GM18867 (cell line): ENCODE measurements at regions not wholly inside any gene's neighbourhood (a gene's known extent, or its start where the extent isn't known, plus 50 kb on each side); places are given as distances from the start of the nearest gene placed in this dataset.
"Not testable (repeated sequence)": the region's sequence is repeated elsewhere in the genome, so short reads cannot be mapped to it uniquely, and the experiment has no call there.

Source experiments
- ATAC-seq: cut with Tn5 transposase; IDR thresholded peaks from one replicate; pipeline ENCODE4 v1.9.1; 2021; ENCODE audit warnings: mild to moderate bottlenecking, moderate library complexity; ENCODE audit not compliant: unreplicated experiment

DNA sequence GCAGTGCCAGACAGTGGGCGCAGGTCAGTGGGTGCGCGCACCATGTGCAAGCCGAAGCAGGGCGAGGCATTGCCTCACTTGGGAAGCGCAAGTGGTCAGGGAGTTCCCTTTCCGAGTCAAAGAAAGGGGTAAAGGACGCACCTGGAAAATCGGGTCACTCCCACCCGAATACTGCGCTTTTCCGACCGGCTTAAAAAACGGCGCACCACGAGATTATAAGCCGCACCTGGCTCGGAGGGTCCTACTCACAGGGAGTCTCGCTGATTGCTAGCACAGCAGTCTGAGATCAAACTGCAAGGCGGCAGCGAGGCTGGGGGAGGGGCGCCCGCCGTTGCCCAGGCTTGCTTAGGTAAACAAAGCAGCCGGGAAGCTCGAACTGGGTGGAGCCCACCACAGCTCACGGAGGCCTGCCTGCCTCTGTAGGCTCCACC, 77.9 kb downstream of the NR4A2 start:
- not testable (repeated sequence) for ATAC-seq

DNA sequence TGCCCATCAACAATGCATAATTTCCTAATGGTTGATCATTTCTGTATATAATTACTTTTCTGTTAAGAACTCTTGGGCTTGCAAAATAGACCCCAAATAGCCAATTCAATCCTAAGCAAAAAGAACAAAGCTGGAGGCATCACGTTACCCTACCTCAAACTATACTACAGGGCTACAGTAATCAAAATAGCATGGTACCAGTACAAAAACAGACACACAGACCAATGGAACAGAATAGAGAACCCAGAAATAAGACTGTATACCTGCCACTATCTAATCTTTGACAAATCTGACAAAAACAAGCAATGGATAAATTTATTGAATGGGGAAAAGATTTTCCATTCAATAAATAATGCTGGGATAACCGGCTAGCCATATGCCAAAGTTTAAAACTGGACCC, 78.8 kb downstream of the NR4A2 start:
- ATAC-seq: no peak

DNA sequence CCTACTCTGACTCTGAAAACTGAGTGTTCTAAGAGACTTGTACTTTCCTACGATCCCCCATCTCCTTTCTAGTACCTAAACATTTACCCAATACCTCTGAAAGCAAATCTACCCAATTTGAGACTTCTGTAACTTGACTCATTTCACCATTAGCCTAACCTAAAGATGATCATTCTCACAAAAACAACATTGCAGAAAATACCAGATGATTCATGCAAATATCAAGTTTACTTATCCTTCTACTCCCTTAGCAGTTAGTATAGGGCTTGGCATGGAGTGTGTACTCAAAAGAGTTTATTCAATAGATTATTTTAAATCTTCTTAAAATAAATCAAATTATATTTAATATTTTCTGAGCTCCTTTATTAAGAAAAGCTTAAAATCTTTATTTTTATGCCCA, 89.6 kb downstream of the NR4A2 start:
- no peak for ATAC-seq

DNA sequence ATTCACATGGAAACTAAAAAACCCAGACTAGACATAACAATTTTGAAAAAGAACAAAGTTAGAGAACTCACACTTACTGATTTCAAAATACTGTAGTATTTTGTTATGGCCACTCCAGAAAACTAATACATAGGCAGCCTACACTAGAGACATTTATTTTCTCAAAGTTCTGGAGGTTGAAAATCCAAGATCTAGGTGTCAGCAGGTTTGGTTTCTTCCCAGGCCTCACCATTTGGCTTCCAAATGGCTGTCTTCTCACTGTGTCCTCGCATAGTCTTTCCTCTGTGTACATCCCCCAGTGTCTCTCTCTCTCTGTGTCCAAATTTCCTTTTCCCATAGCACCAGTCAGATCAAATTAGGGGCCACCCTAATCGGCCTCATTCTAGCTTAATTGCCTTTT, 95.0 kb downstream of the NR4A2 start:
- no peak for ATAC-seq

DNA sequence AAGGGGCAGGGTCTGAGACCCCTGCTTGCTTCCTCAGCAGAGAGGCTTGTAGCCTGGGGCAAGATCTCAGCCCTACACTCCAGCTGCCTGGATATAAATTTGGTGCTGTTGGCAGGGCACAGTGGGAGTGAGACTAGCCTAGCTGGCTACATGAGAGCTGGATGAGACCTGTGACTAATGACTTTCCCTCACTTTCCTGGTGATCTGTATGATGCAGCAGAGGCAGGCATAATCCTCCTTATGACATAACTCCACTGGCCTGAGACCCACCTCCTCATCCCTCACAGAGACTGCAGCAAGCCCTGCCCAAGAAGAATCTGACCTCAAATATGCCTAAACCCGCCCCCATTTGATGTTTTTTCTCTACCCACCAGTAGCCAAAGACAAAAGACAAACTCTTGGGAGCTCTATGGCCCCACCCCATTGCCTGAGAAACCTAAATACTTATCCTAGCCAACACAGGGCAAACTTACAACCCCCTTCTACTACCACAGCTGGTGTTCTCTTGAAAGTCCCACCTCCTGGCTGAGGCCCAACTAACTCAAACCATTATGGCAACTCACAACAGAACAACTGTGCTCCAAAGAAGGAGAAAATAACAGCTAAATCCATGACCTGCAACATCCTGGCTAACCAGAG, 102.7 kb downstream of the NR4A2 start:
- ATAC-seq: no peak

DNA sequence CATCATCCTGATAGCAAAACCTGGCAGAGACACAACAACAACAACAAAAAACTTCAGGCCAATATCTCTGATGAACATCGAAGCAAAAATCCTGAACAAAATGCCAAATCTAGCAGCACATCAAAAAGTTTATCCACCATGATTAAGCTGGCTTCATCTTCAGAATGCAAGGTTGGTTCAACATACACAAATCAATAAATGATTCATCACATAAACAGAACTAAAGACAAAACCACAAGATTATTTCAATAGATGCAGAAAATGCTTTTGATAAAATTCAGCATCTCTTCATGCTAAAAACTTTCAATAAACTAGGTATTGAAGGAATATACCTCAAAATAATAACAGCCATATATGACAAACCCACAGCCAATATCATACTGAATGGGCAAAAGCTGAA, 109.2 kb downstream of the NR4A2 start:
- not testable (repeated sequence) for ATAC-seq

DNA sequence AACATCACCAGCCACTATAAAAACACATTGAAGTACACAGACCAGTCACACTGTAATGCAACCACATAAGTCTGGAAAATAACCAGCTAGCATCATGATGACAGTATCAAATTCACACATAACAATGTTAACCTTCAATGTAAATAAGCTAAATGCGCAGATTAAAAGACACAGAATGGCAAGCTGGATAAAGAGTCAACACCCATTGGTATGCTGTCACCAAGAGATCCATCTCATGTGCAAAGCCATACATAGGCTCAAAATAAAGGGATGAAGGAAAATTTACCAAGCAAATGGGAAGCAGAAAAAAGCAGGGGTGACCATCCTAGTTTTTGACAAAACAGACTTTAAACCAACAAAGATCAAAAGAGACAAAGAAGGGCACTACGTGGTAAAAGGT, 110.8 kb downstream of the NR4A2 start:
- ATAC-seq: no peak

DNA sequence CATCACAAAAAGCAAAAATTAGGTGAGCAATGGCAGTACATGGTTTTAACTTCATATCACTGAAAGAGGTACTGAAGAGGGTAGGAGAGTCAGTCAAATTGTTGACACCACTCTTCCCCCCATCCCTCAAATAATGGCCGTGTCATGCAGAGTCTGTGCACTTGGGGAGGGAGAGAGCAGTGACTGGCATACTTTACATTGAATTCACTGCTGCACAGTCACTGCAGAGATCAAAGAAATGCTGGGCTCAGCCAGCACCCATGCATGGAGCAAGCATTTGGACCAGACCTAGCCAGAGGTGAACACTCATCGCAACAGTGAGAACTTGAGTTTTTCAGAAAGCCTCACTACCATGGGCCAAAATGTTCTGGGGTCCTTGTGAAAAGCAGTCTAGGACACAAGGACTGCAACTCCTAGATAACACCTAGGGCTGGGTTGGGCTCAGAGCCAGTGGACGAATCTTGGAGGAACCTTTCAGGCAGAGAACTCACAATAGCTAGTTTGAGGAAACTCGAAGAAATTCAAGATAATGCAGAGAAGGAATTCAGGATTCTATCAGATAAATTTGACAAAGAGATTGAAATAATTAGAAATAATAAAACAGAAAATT, 112.9 kb downstream of the NR4A2 start:
- ATAC-seq: no peak

DNA sequence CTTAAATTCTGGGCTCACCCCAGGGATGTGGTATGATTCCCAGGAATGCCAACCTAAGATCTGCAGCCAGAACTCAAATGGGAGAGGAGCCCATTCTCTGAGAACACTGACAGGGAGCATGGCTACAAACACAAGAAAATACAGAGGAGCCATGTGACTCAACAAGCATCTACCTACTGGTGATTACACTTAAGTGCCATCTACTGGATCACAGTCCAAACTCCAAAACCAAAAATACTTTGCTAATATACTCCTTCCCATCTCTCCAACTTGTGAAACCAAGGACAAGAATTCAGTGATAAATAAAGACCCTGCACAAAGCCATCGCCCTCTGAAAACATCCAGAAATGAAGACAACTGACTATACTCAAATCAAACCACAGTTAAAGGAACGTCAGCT, 116.9 kb downstream of the NR4A2 start:
- ATAC-seq: no peak

DNA sequence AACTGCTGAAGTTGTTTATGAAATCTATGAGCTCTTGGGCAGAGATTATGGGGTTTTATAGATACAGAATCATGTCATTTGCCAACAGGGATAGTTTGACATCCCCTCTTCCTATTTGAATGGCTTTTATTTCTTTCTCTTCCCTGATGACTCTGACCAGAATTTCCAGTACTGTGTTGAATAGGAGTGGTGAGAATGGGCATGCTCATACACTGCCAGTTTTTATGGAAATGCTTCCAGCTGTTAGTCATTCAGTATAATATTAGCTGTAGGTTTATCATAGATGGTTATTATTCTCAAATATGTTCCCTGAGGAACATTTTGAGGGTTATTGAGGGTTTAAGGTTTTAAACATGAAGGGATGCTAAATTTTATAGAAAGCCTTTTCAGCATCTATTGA, 121.2 kb downstream of the NR4A2 start:
- no peak for ATAC-seq

DNA sequence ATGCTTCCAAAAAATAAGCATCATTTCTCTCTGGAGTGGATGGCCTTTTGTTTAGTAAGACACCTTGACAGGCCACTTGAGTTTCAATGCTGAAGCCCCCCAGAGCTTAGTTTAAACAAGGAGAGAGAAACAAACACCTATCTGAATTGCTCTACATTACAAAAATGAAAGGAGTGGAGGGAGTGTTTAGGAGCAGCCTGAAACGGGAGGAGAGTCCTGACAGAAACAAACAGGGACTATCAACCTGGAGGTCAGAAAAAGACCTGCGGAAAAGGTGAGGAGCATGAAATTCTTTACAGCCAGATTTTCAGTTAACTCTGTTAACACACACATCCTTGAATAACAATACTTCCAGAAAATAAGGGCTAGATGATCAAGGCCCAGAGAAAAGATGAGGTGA, 126.2 kb downstream of the NR4A2 start:
- no peak for ATAC-seq

DNA sequence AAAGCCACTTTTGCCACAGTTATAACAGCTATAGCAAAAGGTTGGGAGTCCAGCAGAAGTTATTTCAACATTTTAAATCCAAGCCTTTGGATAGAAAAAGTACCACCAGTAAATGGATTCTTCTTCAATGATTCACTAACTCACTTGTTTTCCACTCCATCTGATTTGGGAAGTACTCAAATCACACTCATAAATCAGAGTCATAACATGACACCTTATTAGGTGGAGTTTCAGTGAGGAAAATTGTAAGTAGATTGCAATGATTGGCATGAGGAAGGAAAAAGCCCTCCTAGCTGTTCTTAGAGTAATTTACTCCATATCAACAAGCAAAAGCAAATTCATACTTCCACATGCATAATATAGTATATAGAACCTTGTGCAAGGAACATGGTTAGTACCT, 132.9 kb downstream of the NR4A2 start:
- no peak for ATAC-seq

DNA sequence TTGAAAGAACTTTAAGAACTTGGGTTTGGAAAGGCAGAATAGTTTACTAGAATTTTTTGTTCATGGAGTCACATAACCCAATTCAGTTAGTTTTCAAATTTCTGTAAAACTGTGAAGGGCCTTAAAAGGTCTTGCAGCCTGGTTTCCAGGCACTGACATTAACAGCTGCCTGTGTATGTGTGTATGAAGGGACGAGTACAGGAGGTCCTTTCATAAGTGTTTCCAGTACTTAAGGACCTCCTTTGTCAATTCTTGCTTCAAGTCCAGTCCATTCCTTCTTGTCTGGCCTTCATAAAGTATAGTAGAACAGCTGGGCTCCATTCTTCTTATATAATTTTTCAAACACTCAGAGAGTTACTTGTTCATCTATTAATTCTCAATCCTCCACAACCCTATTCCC, 136.5 kb downstream of the NR4A2 start:
- no peak for ATAC-seq

DNA sequence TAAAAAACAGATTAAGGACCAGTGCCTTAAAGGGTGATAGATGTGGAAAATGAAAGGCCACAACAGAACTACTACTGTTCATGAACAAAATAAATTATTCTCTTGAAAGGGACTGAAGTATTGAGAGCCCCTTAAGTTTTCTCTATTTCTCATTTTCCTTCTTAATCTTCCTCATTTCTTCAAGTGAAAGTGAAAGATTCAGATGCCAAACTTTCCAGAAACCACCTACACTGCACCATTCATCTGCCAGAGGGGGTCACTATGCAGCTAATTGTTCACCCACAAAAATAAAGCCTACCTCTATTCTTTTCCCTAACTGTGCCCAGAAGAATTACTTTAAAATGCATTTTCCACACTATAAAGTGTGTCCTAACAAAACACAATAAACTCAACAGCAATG, 140.1 kb downstream of the NR4A2 start:
- ATAC-seq: peak; percentile 53

DNA sequence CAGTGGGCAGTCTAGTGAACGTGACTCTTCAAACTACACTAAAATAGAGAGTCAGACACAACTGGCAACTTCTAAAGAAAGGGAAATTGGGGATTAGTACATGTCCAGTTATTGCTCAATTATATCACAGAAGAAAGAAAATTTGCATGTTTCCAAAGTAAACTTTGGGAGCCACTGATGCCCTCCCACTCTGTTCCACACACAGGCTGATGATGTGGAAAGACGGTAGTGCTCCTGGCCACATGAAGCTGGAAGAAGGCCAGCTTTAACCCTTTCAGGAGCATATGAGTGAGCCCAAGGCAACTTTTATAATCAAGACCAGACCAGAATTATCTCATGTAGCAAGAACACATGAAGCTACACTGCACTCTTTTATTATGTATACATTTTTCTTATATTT, 141.0 kb downstream of the NR4A2 start:
- ATAC-seq: no peak

DNA sequence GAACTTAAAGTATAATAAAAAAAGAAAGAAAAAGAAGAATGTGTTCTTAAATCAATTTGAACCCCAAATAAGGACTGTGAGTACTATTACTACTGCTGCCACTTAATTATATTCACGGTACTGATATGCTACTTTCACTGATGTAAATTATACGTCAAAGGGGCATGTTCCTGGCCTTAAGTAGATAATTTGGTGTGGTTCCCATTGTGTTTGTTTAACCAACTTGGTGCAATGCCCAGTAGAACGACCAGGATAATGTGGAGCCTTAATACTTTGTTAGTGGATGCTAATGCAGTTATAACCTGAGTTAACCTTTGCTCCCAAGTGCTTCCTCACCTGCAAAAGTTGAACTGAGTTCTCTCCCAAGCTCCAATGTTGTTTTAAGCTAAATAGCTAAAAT, 142.0 kb downstream of the NR4A2 start:
- ATAC-seq: no peak

DNA sequence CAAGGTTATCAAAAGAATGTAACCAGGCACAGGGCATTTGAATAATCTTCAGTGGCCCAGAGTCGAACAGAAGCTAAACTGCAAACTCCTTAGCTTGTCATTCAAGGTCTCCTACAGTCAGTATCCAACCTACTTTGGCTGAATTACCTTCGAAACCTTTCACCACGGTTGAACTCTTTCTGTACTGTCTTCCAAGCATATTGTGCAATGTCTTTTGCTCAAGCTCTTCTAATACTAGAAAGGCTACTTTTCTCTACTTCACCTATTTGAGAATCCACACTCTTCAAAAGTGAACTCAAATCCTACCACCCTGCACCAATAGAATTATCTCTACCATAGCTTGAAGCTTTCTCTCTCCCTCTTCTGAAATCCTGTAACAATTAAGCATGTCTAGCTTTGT, 142.9 kb downstream of the NR4A2 start:
- ATAC-seq: no peak

DNA sequence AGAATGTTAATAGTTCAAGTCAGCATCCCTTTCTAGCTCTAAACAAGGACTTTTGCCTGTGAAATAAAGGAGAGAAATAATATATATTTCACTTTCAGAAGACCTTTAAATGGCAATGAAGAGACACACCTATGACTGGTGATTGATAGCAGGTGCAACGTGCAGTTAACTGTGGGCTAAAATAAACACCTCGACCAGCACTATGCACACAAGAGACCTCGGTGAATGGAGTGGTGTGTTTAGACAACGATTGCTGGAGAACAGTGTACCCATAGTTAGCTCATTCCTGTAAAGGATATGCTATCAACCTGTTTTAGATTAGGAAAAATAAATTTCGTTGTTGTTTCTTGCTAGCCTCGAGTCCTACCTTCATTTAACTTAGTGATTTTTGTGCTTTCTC, 143.4 kb downstream of the NR4A2 start:
- ATAC-seq: no peak

DNA sequence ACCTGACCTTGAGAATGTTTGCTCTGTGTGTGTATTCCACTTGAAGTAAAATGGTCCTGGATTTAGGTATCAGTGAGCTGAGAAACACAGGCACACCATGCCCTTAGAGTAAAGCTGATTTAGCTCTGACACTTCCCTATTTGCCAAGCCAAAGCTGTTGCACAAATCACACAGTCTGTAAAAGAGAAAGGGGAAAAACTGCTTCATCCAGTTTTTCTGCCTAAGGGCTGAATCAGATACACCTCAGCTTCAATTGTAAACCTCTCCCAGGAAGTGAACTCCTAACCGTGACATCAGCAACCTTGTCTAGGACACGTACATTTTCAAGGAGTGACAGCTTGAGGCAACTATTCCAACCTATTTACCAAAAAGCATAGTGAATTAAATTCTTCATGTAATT, 150.4 kb downstream of the NR4A2 start:
- no peak for ATAC-seq

DNA sequence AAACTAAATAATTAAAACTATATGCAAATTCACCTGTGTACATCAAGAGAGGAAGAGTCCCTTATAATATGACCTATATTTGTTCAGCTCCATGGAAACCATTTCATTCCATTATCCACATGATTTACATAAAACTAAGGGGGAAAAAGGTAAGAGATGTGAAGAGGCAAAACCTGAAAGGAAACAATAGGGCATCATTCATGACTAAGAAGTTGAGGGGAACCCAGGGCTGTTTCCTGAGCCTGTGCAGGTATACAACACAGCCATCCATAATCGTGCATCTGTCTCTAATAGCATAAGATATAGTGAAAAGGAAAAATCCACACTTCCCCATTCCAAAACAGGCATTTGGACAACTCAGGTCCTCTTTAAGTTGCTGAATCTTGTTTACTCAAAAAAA, 151.3 kb downstream of the NR4A2 start:
- no peak for ATAC-seq

DNA sequence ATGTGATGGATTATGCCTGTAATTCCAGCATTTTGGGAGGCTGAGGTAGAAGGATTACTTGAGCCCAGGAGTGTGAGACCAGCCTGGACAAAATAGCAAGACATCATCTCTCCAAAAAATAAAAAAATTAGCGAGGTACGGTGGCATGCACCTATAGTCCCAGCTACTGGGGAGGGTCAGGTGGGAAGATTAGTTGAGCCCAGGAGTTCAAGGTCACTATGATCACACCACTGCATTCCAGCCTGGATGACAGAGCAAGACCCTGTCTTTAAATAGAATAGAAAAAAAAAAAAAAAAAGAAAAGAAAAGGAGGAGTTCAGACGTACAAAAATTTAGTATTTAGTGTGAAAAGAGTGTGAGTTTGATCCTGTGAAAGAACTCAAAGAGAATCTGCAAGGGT, 154.9 kb downstream of the NR4A2 start:
- no peak for ATAC-seq

DNA sequence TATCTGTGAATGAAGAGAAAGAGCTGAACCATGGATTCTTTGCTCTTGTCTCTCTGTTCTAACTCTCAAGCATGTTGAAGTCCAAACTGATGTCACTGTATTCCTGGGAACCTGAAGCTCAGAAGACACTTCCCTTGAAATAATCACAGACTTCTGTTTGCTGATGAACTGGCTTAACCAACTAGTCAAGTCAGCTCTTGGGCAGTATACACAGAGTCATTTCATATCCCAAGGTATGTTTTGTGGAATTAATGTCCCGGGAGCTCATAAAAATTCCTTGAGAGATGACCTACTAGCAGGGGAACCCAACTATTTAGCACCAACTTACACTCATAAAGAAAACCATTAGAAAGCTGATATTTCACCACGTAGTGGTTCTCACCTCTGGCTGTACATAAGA, 156.6 kb downstream of the NR4A2 start:
- ATAC-seq: no peak

DNA sequence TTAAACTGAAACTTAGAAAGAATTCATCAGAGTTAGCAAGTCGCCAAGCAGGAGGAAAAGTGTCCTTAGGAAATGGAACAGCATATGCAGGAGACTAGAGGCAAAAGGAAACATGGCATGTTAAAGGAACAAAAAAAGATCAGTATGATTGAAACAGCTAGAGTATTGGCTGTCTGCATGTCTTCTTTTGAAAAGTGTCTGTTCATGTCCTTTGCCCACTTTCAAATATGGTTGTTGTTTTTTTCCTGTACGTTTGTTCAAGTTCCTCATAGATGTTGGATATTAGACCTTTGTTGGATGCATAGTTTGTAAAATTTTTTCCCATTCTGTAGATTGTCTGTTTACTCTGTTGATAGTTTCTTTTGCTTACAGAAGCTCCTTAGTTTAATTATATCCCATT, 161.6 kb downstream of the NR4A2 start:
- ATAC-seq: no peak
